Skeletal muscle tissue (tissue), 3 donors: ENCODE measurements at regions not wholly inside any gene's neighbourhood (a gene's known extent, or its start where the extent isn't known, plus 50 kb on each side); places are given as distances from the start of the nearest gene placed in this dataset.
"Not testable (repeated sequence)": the region's sequence is repeated elsewhere in the genome, so short reads cannot be mapped to it uniquely, and the experiment has no call there.

Source experiments
- H3K27ac ChIP-seq: one replicate; pipeline ENCODE4 v1.7.0; 2013; ENCODE audit warnings: mild to moderate bottlenecking, low read depth, low read length, inconsistent platforms
- H3K27me3 ChIP-seq, 3 donors: one replicate each; pipeline ENCODE4 v1.7.0; 2013; ENCODE audit warnings: low read length in 3 of 3; ENCODE audit not compliant: control insufficient read depth in 3 of 3, insufficient read depth in 3 of 3
- H3K36me3 ChIP-seq, 3 donors: one replicate each; pipeline ENCODE4 v1.7.0; 2013; ENCODE audit warnings: low read length in 3 of 3; ENCODE audit not compliant: control insufficient read depth in 3 of 3, insufficient read depth in 3 of 3
- H3K4me1 ChIP-seq, 3 donors: one replicate each; pipeline ENCODE4 v1.7.0; 2013; ENCODE audit warnings: low read length in 3 of 3, mild to moderate bottlenecking in 3 of 3; ENCODE audit not compliant: control insufficient read depth in 3 of 3, insufficient read depth in 3 of 3
- H3K4me3 ChIP-seq, 3 donors: one replicate each; pipeline ENCODE4 v1.7.0; 2013; ENCODE audit warnings: low read length in 3 of 3
- H3K9ac ChIP-seq, 3 donors: one replicate each; pipeline ENCODE4 v1.7.0; 2013; ENCODE audit warnings: low read length in 3 of 3, mild to moderate bottlenecking in 3 of 3, moderate library complexity in 2 of 3, low read depth in 1 of 3
- H3K9me3 ChIP-seq, 3 donors: one replicate each; pipeline ENCODE4 v1.7.0; 2013; ENCODE audit warnings: low read length in 3 of 3; ENCODE audit not compliant: control insufficient read depth in 3 of 3
- donor health status: Osteomylitis.

- H3K27ac ChIP-seq = no peak overlapping the region
- H3K9me3 ChIP-seq = no peaks in the 10 kb centered on the region
- no peak overlapping the region for H3K4me3 ChIP-seq
- no peaks in the 10 kb centered on the region for H3K36me3 ChIP-seq
- H3K9ac ChIP-seq = no peak overlapping the region
- no peaks in the 10 kb centered on the region for H3K27me3 ChIP-seq
- no peaks in the 10 kb centered on the region for H3K4me1 ChIP-seq
Observed at GRCh38 chr3:90062631-90063200, 955.3 kb downstream of the EPHA3 start.

GRCh38 chr3:90068783-90069182 lies 961.4 kb downstream of the EPHA3 start:
- H3K4me3 ChIP-seq = no peak overlapping the region
- no peaks in the 10 kb centered on the region for H3K9me3 ChIP-seq
- H3K27me3 ChIP-seq = no peaks in the 10 kb centered on the region
- H3K9ac ChIP-seq = no peak overlapping the region
- H3K4me1 ChIP-seq = no peaks in the 10 kb centered on the region
- no peaks in the 10 kb centered on the region for H3K36me3 ChIP-seq
- H3K27ac ChIP-seq = no peak overlapping the region

- Histone ChIP-seq H3K27ac (no peak overlapping the region), H3K27me3 (no peaks in the 10 kb centered on the region), H3K4me1 (no peaks in the 10 kb centered on the region), H3K9ac (no peak overlapping the region), H3K36me3 (no peaks in the 10 kb centered on the region), H3K4me3 (no peak overlapping the region), H3K9me3 (no peaks in the 10 kb centered on the region)
Observed at GRCh38 chr3:90069748-90070147, 962.3 kb downstream of the EPHA3 start.

GRCh38 chr3:90076136-90076535 lies 968.7 kb downstream of the EPHA3 start:
- Histone ChIP-seq H3K27me3 (no peaks in the 10 kb centered on the region), H3K9ac (no peak overlapping the region), H3K9me3 (no peaks in the 10 kb centered on the region), H3K27ac (no peak overlapping the region), H3K4me1 (no peaks in the 10 kb centered on the region), H3K36me3 (no peaks in the 10 kb centered on the region), H3K4me3 (no peak overlapping the region)

GRCh38 chr3:90080988-90081387 lies 973.6 kb downstream of the EPHA3 start:
- no peaks in the 10 kb centered on the region for H3K27me3 ChIP-seq
- no peaks in the 10 kb centered on the region for H3K36me3 ChIP-seq
- H3K9me3 ChIP-seq = no peaks in the 10 kb centered on the region
- H3K4me1 ChIP-seq = no peaks in the 10 kb centered on the region
- no peak overlapping the region for H3K9ac ChIP-seq
- no peak overlapping the region for H3K4me3 ChIP-seq
- H3K27ac ChIP-seq = no peak overlapping the region

- not testable (repeated sequence) for H3K9me3 ChIP-seq, H3K36me3 ChIP-seq, H3K27ac ChIP-seq, H3K27me3 ChIP-seq, H3K9ac ChIP-seq, H3K4me1 ChIP-seq, H3K4me3 ChIP-seq
Observed at GRCh38 chr3:90086297-90086696, 978.9 kb downstream of the EPHA3 start.

- no peaks in the 10 kb centered on the region for H3K36me3 ChIP-seq
- no peaks in the 10 kb centered on the region for H3K27me3 ChIP-seq
- no peaks in the 10 kb centered on the region for H3K9me3 ChIP-seq
- H3K27ac ChIP-seq = no peak overlapping the region
- no peaks in the 10 kb centered on the region for H3K4me1 ChIP-seq
- no peak overlapping the region for H3K4me3 ChIP-seq
- no peak overlapping the region for H3K9ac ChIP-seq
Observed at GRCh38 chr3:90087703-90088102, 980.3 kb downstream of the EPHA3 start.

- H3K9ac ChIP-seq = no peak overlapping the region
- H3K27me3 ChIP-seq = no peaks in the 10 kb centered on the region
- H3K27ac ChIP-seq = no peak overlapping the region
- H3K4me1 ChIP-seq = no peaks in the 10 kb centered on the region
- H3K4me3 ChIP-seq = no peak overlapping the region
- H3K36me3 ChIP-seq = no peaks in the 10 kb centered on the region
- no peaks in the 10 kb centered on the region for H3K9me3 ChIP-seq
Observed at GRCh38 chr3:90091549-90091948, 984.1 kb downstream of the EPHA3 start.

- H3K36me3 ChIP-seq = no peaks in the 10 kb centered on the region
- no peak overlapping the region for H3K4me3 ChIP-seq
- no peak overlapping the region for H3K9ac ChIP-seq
- no peaks in the 10 kb centered on the region for H3K4me1 ChIP-seq
- no peak overlapping the region for H3K27ac ChIP-seq
- no peaks in the 10 kb centered on the region for H3K9me3 ChIP-seq
- no peaks in the 10 kb centered on the region for H3K27me3 ChIP-seq
Observed at GRCh38 chr3:90092994-90093393, 985.6 kb downstream of the EPHA3 start.

- Histone ChIP-seq H3K27ac (no peak overlapping the region), H3K4me3 (no peak overlapping the region), H3K36me3 (no peaks in the 10 kb centered on the region), H3K27me3 (no peaks in the 10 kb centered on the region), H3K9ac (no peak overlapping the region), H3K9me3 (no peaks in the 10 kb centered on the region), H3K4me1 (no peaks in the 10 kb centered on the region)
Observed at GRCh38 chr3:90095811-90096210, 988.4 kb downstream of the EPHA3 start.

GRCh38 chr3:90099493-90099892 lies 992.1 kb downstream of the EPHA3 start:
- Histone ChIP-seq H3K27me3 (no peaks in the 10 kb centered on the region), H3K27ac (no peak overlapping the region), H3K4me1 (no peaks in the 10 kb centered on the region), H3K36me3 (no peaks in the 10 kb centered on the region), H3K9ac (no peak overlapping the region), H3K9me3 (no peaks in the 10 kb centered on the region), H3K4me3 (no peak overlapping the region)
